HG02938 (cell line): ENCODE measurements at regions not wholly inside any gene's neighbourhood (a gene's known extent, or its start where the extent isn't known, plus 50 kb on each side); places are given as distances from the start of the nearest gene placed in this dataset.

Experiments
- ATAC-seq: cut with Tn5 transposase; IDR thresholded peaks from one replicate; pipeline ENCODE4 v1.9.1; 2021; ENCODE audit warnings: mild to moderate bottlenecking, moderate library complexity; ENCODE audit not compliant: unreplicated experiment

DNA sequence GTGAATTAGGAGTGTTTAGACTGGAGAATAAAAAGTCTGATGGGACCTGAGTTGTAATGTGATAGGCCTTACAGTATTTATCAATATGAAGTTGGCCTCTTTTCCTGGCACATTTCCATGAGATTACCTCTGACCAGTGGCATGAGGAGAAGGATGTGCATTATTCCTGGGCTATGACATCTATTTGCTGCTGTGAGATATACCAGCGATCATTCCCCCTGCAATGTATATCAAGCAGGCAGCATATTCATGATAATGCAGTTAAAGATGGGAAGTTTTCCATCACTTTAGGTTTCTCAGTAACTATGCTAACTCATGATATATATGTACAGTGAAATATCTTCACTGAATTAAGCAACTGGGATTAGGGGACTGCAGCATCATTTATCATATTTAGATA is 142.8 kb upstream of the MBL2 start:
- ATAC-seq, result no peak

GRCh38 chr10:52911163-52911562 is 138.6 kb upstream of the MBL2 start:
- no peak for ATAC-seq

GRCh38 chr10:52908478-52908877 is 135.9 kb upstream of the MBL2 start:
- no peak for ATAC-seq

GRCh38 chr10:52906046-52906445 is 133.5 kb upstream of the MBL2 start:
- no peak for ATAC-seq

DNA sequence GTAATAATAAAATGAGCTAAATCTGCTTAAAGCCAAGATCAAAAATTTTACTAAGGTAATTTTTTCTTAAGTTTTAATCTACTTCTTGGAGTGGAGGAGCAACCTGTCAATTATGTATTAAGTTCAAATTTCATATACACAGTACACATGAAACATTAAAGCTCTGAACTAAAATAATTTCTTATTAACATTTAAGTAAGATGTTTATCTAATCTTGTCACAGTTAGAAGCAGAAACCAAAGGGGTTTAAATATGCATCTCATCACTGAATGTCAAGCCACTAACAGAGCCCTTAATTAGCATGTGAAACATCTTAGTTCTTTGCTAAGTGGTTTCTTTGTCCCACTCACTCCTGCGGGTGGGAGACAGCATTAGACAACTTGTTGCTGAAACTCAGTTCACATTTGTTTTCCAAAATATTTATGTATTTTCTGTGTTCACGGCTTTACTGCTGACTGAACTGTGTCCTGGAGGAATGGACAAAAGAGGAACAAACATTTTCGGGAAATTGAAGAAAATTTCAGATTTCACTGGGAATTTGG is 130.9 kb upstream of the MBL2 start:
- ATAC-seq, result no peak

GRCh38 chr10:52900593-52900992 is 128.0 kb upstream of the MBL2 start:
- peak; percentile 70 for ATAC-seq

GRCh38 chr10:52897162-52897561 is 124.6 kb upstream of the MBL2 start:
- no peak for ATAC-seq

GRCh38 chr10:52895059-52895458 is 122.5 kb upstream of the MBL2 start:
- ATAC-seq, result no peak

GRCh38 chr10:52890281-52890680 is 117.7 kb upstream of the MBL2 start:
- ATAC-seq, result no peak

- ATAC-seq, result no peak
Measured at GRCh38 chr10:52889611-52890010, 117.0 kb upstream of the MBL2 start.

DNA sequence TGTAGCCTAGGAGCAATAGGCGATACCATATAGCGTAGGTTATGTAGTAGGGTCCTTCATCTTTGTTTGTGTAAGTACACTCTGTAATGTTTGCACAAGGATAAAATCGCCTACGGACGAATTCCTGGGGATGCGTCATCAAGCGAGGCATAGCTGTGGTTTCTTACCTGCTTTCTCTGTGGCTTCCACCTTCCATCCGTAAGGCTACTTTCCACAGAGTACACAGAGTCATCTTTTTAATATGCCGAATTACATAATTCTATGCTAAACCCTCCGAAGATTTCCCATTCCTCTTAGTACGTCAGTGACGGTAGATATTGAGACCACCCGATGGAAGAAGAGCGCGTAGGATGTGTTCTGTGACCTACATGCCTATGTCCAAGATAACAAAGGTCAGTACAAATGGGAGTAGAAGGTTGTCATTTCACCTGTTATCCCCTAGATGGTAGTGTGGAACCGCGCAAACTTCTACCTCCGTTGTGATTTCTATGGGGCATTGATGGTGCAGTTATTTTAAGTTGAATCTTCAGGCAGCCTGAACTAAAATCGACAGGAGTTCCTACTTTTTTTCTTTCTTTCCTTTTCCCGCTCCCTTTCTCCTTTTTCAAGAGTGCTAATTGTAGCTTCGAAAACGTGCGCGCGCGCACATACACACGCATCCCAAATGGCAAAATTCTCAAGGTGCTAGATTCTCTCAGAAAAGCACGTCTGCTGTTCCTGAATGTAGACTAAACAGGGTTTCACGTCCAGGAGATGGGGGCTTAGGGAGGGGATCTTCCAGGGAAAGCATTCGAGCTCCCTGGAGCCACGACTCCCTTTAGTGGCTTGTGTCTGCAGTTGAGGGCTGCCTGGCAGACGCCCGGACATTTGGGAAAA is 111.7 kb upstream of the MBL2 start:
- ATAC-seq, result peak; percentile 93

DNA sequence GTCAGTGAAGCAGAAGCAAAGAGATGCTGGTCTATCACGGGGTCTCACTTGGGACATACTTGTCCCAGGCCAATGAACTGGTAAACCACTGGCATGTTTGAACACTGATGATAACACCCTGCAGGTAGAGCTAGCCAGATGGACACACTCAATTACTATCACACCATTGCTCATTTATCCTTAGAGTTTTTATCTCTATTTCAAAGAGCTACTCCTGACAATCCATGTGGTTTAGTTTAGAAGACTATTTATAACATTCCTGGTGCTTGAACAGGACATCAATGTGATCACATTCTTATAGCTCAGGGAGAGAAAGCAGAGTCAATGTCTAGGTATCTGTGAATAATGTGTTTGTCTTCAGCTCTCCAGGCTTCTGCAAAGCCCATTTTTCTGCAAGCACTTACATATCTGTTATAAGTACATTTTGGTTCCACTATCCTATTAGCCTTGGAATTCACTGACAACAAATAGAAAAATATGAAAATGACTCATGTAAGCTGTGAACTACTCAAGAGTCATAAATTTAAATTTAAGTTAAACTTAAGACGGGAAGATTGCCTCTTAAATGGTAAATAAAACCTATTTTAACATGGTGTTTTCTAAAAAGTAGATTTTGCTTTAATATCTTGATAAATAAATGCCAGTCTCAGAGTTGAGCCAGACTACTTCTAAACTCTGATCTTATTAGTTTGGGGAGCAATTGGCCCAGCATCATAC is 106.7 kb upstream of the MBL2 start:
- ATAC-seq, result no peak

DNA sequence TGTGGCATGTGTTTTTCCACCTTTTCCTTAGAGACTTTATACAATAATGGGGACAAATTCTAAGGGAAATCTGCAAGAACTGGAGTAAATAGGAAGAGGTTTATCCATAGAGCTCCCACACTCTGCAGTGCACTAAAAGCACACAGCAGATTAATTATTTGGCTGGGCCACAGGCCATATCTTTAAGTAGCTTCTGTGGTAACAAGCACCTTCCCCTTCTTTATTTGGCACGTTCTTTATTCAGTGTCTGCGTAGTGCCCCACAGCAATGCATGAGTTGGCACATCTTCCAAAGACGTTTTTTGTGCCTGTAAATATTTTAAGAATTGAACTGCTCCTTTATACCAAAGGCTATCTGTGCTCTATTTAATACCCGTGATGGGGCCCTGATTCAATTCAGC is 104.9 kb upstream of the MBL2 start:
- no peak for ATAC-seq

DNA sequence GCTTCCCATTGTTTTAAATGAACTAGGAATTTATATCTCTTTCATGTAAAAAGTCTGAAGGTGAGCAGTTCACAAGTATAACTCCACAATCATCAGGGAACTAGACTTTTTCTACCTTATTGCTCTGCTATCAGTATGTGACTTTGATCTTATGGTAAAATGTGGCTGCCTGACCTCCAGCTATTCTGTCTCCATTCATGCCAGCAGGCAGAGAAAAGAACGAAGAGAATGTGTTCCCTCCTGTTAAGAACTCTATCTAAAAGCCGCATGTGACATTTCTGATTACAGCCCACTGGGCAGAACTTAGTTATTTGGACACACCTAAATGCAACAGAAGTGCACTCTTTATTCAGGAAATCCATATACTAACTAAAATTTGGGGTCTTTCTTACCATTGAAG is 102.8 kb upstream of the MBL2 start:
- no peak for ATAC-seq

DNA sequence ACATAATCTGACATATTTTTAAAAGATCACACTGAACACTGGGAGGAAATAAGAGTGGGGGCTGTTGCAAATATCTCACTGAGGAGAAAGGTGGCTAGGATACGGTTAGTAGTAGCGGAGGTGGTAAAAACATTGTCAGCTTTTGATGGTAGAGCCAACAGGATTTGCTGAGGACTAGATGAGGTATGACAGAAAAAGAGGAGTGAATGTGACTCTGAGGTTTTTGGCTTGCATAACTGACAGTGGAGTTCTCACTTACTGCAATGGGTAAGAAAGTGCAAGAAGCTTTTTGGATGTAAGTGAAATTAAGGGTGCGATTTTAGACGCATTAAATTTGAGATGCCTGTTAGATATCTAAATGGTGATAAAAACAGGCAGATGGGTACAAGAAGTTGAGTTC is 102.0 kb upstream of the MBL2 start:
- no peak for ATAC-seq

GRCh38 chr10:52871191-52871843 is 98.7 kb upstream of the MBL2 start:
- ATAC-seq, result no peak

DNA sequence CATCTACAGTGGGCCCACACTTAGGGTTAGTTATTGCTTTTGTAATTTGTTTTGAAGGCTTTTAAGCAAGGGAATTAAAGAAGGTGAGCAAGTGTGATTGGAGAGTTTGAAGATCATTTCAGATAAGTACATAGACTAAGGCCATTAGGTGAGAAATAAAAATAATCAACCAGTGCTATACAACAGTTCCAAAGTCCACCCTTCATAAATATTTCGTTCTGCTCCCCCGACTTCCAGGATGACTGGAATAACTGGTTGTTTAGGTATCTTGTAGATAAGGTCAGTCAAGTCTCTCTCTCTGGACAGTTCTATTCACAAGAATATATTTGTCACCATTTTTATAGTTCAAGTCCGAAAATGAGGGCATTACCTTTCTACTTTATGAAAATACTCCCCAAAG is 98.0 kb upstream of the MBL2 start:
- ATAC-seq, result no peak

GRCh38 chr10:52869864-52870263 is 97.3 kb upstream of the MBL2 start:
- no peak for ATAC-seq

- no peak for ATAC-seq
Measured at GRCh38 chr10:52865213-52865612, 92.6 kb upstream of the MBL2 start.

DNA sequence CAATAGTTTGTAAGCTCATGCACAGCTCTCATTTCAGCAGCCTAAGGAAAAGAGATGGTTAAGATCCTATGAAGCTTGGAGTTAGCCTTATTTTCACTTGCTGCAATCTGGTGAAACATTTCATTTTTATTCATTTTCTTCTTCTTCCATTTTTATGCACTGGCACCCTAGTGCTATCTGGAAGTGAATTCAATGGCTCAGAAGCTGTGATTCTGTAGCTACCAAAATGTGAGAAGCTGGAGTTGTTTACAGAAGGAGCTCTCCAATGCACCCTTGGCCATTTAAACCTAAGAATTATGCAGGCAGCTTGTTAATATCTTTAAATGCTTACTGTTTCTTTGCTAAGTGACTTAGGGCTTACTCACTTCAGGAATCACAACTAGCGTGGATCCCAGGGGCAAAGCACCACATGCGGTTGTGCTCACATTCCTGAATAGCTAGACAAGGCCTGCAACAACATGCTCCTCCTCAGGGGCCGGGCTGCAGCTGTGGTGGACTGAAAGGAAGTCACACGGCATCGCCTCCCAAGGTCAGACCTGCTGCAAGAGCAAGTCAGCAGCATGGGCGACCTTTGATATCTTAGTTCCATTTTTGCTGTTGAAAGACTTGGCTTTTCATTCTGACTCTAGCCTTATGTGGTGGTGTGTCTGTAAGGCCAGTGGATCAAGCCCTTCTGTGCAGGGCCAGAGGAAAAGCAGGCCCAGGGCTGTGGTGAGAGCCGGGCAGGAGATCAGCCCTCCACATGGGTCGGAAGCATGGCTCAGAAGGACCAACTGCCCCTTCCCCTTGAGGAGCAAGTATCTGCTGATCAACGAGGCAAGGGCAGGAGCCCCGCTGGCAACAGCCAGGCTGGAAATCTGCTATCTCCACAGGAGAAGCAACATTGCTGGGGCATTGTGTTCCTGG is 91.9 kb upstream of the MBL2 start:
- no peak for ATAC-seq

DNA sequence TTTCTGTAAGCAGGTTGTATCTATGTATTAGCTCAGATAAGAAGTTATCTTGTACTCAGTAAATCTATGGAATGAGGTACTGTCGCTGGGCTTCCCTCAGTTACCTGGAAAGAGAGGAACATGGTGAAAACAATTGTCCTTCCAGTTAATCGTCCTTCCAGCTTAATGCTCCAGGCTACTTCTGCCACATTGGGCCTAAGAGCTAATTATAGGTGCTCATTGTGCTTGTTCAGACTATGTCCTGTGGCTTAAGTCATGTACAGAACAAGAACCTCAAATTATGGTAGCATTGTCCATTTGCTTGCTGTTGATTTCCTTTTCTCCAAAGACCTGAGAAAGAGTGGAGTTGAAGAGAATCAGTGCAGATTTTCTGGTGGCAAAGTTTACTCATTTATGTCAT is 86.1 kb upstream of the MBL2 start:
- no peak for ATAC-seq
